GM18907 (cell line): ENCODE measurements at regions not wholly inside any gene's neighbourhood (a gene's known extent, or its start where the extent isn't known, plus 50 kb on each side); places are given as distances from the start of the nearest gene placed in this dataset.

Source experiments
- ATAC-seq: cut with Tn5 transposase; IDR thresholded peaks from one replicate; pipeline ENCODE4 v1.9.1; 2021; ENCODE audit warnings: mild to moderate bottlenecking, moderate library complexity; ENCODE audit not compliant: unreplicated experiment

- no peak for ATAC-seq
Measured at GRCh38 chr4:114497116-114497515, 101.5 kb upstream of the UGT8 start.

- no peak for ATAC-seq
Measured at GRCh38 chr4:114509340-114509739, 89.3 kb upstream of the UGT8 start.

GRCh38 chr4:114512595-114513295, 85.9 kb upstream of the UGT8 start:
- ATAC-seq: no peak

- ATAC-seq: no peak
Measured at GRCh38 chr4:114519368-114519767, 79.2 kb upstream of the UGT8 start.

GRCh38 chr4:114527170-114527569, 71.4 kb upstream of the UGT8 start:
- ATAC-seq: no peak

GRCh38 chr4:114527637-114528036, 71.0 kb upstream of the UGT8 start:
- no peak for ATAC-seq

- ATAC-seq: no peak
Measured at GRCh38 chr4:114535725-114536124, 62.9 kb upstream of the UGT8 start.

- no peak for ATAC-seq
Measured at GRCh38 chr4:114537352-114537751, 61.3 kb upstream of the UGT8 start.

GRCh38 chr4:114538012-114538617, 60.5 kb upstream of the UGT8 start:
- ATAC-seq: no peak

GRCh38 chr4:114539985-114540384, 58.6 kb upstream of the UGT8 start:
- no peak for ATAC-seq

GRCh38 chr4:114547340-114548134, 51.1 kb upstream of the UGT8 start:
- no peak for ATAC-seq
